ENCODE measurements at regions not wholly inside any gene's neighbourhood (a gene's known extent, or its start where the extent isn't known, plus 50 kb on each side); places are given as distances from the start of the nearest gene placed in this dataset.

DNA sequence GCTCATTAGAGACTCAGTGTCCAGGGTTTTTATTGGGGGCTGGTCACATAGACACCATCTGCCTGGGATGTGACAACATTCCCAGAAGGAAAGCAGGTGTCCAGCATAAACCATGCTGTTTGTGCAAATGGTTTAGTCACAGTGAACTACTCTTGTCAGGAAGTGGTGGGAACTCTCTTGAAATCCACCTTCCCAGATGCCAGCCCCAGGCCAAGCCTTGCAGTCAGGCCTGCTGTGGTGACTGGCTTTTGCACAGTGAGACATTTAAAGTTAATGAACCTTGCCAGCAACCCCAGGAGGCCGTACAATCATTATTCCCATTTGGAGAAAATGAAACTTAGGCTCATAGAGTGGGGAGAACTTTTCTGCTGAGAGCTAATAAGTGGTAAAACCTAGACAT, 242.5 kb upstream of the KCNG1 start:
- DNase-seq (ENCODE audit: low spot score in 2 of 2) = no peak
- intact Hi-C loops (cut with DNase I; ENCODE audit: low total_unique reads) = no loop called here
- no peak overlapping the region for H3K4me3 ChIP-seq (ENCODE audit: low read depth, poor library complexity, severe bottlenecking)
- 72 to 82% methylated on average over 1 of the region's 1 CpG for WGBS, 2 donors
- no peak for TF ChIP-seq POLR2A (IDR thresholded peaks at IDR 0.05)
- TF ChIP-seq, protein P1, sequence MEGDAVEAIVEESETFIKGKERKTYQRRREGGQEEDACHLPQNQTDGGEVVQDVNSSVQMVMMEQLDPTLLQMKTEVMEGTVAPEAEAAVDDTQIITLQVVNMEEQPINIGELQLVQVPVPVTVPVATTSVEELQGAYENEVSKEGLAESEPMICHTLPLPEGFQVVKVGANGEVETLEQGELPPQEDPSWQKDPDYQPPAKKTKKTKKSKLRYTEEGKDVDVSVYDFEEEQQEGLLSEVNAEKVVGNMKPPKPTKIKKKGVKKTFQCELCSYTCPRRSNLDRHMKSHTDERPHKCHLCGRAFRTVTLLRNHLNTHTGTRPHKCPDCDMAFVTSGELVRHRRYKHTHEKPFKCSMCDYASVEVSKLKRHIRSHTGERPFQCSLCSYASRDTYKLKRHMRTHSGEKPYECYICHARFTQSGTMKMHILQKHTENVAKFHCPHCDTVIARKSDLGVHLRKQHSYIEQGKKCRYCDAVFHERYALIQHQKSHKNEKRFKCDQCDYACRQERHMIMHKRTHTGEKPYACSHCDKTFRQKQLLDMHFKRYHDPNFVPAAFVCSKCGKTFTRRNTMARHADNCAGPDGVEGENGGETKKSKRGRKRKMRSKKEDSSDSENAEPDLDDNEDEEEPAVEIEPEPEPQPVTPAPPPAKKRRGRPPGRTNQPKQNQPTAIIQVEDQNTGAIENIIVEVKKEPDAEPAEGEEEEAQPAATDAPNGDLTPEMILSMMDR (IDR thresholded peaks at IDR 0.05) = no peak

- DNase-seq (ENCODE audit: low spot score in 2 of 2) = no peak
- 64 to 73% methylated on average over 9 of the region's 9 CpGs for WGBS, 2 donors
- H3K4me3 ChIP-seq (ENCODE audit: low read depth, poor library complexity, severe bottlenecking) = no peak overlapping the region
- TF ChIP-seq, protein P1 (IDR thresholded peaks at IDR 0.05) = no peak
- TF ChIP-seq POLR2A (IDR thresholded peaks at IDR 0.05) = no peak
- intact Hi-C loops (cut with DNase I; ENCODE audit: low total_unique reads) = no loop called here
Measured at GRCh38 chr20:51262240-51262639, 239.3 kb upstream of the KCNG1 start.

GRCh38 chr20:51259455-51259854, 236.5 kb upstream of the KCNG1 start:
- intact Hi-C loops (cut with DNase I; ENCODE audit: low total_unique reads) = no loop called here
- DNase-seq (ENCODE audit: low spot score in 2 of 2) = no peak
- 66 to 73% methylated on average over 4 of the region's 4 CpGs for WGBS, 2 donors
- no peak for TF ChIP-seq POLR2A (IDR thresholded peaks at IDR 0.05)
- TF ChIP-seq, protein P1 (IDR thresholded peaks at IDR 0.05) = no peak
- H3K4me3 ChIP-seq (ENCODE audit: low read depth, poor library complexity, severe bottlenecking) = no peak overlapping the region

- intact Hi-C loops (cut with DNase I; ENCODE audit: low total_unique reads) = no loop called here
- TF ChIP-seq POLR2A (IDR thresholded peaks at IDR 0.05) = no peak
- TF ChIP-seq, protein P1 (IDR thresholded peaks at IDR 0.05) = no peak
- WGBS, 2 donors = 53 to 68% methylated on average over 3 of the region's 3 CpGs
- peak in 1 of 2 donors; percentile 15 for DNase-seq (ENCODE audit: low spot score in 2 of 2)
- no peak overlapping the region for H3K4me3 ChIP-seq (ENCODE audit: low read depth, poor library complexity, severe bottlenecking)
Measured at GRCh38 chr20:51258582-51259165, 235.8 kb upstream of the KCNG1 start.

DNA sequence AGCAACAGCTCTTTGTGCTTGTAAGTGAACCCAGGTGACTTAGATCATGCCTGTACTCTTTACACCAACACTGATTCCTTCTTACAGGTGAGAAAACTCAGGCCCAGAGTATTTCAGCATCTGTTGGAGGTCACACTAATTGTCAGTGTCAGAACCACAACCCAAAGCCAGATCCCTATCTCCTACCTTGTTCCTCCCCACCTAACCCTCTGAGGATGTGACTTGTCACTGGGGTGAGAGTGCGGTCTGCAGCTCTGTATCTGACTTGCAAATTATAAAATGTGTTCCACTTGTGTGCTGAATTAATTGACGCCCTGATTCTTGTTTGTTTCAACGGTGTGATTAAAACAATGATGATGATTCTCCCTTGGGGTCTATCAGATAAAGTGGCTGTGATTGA, 232.5 kb upstream of the KCNG1 start:
- DNase-seq (ENCODE audit: low spot score in 2 of 2) = no peak
- TF ChIP-seq, protein P1 (IDR thresholded peaks at IDR 0.05) = no peak
- no peak for TF ChIP-seq POLR2A (IDR thresholded peaks at IDR 0.05)
- WGBS, 2 donors = 71 to 80% methylated on average over 3 of the region's 3 CpGs
- intact Hi-C loops (cut with DNase I; ENCODE audit: low total_unique reads) = no loop called here
- H3K4me3 ChIP-seq (ENCODE audit: low read depth, poor library complexity, severe bottlenecking) = no peak overlapping the region

DNA sequence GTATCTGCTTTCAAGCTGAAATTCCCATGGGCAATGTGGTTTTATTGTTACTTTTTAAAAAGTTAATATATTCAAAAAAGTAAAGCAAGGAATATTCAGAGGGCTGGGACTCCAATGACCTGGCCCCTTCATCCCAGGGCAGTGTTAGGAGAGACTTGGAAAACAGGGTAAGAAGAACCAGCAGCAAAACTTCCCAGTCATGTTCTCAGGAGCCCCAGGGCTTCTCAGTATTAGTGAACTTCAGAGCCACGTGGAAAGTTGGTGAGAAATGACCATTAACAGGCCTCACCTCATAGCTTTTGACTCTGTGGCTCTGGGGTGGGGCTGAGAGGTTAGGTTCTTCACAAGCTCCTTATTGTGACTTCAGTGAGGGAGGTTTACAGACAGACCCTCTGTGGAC, 230.4 kb upstream of the KCNG1 start:
- no peak for TF ChIP-seq POLR2A (IDR thresholded peaks at IDR 0.05)
- TF ChIP-seq, protein P1 (IDR thresholded peaks at IDR 0.05) = no peak
- 29 to 36% methylated on average over 1 of the region's 1 CpG for WGBS, 2 donors
- no peak overlapping the region for H3K4me3 ChIP-seq (ENCODE audit: low read depth, poor library complexity, severe bottlenecking)
- intact Hi-C loops (cut with DNase I; ENCODE audit: low total_unique reads) = no loop called here
- DNase-seq (ENCODE audit: low spot score in 2 of 2) = no peak

Data from lower leg skin (tissue), 4 donors.